AG08395 (cell line): ENCODE measurements at regions not wholly inside any gene's neighbourhood (a gene's known extent, or its start where the extent isn't known, plus 50 kb on each side); places are given as distances from the start of the nearest gene placed in this dataset.
"Not testable (repeated sequence)": the region's sequence is repeated elsewhere in the genome, so short reads cannot be mapped to it uniquely, and the experiment has no call there.

Experiments
- DNase-seq: peaks from one replicate; pipeline ENCODE4 v3.0.0; 2012; ENCODE audit warnings: mixed read lengths, low spot score

DNA sequence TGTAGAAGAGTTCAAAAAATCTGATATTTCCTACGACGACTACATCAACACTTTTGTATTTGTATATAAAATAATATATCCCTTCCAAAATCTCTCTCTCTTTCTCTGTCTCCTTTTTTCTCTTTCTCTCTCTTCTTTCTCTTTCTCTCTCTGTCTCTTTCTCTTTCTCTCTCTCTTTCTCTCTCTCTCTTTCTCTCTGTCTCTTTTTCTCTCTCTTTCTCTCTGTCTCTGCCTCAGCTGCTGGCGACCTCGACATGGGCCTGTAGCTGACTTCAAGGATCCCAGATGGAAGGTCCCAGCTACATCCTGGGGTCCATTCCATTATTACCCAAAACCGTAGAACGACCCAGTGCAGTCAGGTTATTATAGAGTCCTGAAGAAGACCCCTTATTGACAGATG lies 90.0 kb downstream of the CD24 start:
- DNase-seq, result no peak

DNA sequence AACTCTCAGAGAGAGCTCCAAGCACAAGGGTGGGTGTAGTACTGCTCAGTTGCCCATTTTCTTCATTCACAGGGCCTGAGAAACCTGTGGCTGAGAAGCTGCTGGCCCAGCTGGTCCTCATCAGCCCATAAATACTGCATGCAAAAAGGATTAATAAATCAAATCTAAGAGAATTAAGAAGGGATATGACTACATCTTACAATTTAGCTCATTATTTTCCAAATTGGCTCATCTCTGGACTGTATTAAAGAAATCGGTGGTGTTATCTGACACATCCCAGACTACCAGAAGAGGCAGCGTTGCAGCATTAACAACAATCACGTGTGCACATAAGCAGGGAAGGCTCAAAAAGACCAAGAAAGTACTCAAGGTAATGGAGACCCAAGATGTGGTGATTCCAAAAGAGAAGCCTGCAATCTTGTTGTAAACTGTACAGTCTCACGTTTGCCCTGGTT lies 90.7 kb downstream of the CD24 start:
- DNase-seq, result no peak

DNA sequence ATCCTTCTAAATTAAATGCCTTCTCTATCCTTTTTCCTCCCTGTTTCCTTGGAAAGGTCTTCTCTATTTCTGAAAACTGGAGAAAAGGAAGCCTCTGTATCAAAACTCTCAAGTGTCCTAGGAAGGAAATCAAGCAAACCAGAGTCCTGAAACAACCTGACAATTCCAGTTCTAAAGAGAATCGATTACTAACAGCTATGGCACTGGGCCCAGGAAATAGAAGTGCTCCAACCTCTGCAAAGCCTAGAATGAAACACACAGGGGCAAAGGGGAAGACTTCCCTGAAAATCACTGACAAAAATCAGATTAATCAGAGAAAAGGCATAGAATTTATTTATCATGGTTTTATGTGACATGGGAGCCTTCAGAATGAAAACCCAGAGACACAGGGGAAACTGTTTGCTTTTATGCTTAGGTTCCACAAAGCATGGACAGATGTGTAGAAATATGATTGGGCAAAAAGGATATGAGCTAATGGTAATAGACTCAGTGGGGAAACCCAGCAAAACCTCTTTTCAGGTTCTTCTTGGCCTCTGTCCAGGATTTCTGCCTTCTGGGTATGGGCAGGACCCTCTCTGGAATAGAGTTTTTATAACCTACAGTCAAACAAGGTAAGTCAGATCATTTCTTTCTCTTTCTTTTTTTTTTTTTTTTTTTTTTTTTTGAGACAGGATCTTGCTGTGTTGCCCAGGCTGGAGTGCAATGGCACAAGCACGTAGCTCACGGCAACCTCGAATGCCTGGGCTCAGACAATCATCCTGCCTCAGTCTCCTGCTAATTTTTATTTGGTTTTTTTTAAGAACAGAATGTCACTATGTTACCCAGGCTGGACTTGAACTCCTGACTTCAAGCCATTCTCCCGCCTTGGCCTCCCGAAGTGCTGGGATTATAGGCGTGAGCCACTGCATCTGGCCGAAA lies 91.7 kb downstream of the CD24 start:
- DNase-seq, result no peak

DNA sequence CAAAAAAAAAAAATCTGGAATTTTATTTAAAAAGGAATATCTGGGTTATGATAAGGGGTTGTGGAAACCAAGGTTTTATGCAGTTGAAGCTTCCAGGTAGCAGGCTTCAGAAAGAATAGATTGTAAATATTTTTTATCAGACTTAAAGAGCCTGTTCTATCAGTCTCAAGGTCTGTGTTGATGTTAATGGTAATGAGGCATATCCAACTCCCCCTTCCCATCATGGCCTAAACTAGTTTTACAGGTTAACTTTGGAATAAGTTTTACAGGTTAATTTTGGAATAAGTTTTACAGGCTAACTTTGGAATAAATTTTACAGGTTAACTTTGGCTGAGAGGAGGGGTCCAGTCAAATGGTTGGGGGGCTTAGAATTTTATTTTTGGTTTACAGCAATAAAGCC lies 92.4 kb downstream of the CD24 start:
- no peak for DNase-seq

DNA sequence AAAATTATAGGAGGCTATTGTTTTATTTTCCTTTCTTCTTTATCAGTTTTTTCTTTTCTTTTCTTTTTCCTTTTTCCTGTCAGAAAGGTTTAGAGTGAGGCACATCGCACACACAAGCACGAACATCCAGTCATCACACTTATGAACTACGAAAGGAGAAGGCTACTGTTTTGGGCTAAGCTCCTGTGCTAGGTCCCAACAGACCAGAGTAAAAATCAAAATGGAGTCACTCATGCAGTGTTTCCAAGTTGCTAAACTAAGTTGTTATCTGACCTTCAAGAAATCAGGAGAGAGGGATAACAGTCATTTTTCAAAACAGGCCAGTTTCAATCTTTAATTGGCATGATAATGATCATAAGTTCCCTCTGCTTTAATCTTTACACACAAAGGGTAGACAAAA lies 93.6 kb downstream of the CD24 start:
- DNase-seq, result no peak

DNA sequence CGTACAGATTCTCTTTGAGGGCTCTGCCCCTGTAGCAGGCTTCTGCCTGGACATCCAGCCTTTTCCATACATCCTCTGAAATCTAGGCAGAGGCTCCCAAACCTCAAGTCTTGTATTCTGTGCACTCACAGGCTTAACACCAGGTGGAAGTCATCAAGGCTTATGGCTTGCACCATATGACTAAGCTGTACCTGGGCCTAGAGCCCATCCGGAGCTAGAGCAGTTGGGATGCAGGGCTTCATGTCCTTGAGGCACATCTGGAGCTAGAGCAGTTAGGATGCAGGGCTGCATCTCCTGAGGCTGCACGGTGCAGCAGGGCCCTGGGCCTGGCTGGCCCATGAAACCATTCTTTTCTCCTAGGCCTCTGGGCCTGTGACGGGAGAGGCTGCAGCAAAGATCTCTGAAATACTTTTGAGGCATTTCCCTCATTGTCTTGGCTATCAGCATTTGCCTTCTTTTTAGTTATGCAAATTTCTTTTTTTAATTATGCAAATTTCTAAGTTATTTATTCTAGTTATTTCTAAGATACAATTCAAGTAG lies 98.7 kb downstream of the CD24 start:
- no peak for DNase-seq

DNA sequence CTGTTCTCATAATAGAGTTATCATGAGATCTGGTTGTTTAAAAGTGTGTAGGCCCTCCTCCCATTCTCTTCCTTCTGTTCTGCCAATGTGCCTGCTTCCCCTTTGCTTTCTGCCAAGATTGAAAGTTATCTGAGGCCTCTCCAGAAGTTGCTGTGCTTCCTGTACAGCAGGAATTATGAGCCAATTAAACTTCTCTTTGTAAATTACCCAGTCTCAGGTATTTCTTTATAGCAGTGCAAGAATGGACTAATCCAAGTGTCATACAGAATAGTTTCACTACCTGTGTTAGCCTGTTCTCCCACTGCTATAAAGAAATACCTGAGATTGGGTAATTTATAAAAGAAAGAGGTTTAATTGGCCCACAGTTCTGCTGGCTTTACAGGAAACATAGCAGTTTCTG lies 100.0 kb downstream of the CD24 start:
- no peak for DNase-seq

DNA sequence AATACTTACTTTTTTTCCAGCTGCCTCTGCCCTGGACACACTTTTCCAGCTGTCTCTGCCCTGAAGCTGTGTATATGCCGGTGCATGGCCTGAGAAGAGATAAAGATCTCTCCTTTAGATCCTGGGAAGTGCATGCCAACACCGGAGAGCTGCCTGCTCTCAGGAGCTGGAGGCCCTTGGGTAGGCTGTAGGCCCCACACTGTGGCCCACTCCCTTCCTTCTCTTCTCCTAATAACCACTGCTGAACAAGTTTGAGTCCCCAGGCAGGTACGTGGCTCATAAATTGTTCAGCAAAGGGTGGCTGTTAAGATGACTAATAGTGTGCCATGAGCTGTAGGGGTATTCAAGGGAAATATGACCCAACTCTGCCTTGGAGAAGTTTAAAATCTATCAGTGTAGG lies 102.5 kb downstream of the CD24 start:
- DNase-seq, result no peak

DNA sequence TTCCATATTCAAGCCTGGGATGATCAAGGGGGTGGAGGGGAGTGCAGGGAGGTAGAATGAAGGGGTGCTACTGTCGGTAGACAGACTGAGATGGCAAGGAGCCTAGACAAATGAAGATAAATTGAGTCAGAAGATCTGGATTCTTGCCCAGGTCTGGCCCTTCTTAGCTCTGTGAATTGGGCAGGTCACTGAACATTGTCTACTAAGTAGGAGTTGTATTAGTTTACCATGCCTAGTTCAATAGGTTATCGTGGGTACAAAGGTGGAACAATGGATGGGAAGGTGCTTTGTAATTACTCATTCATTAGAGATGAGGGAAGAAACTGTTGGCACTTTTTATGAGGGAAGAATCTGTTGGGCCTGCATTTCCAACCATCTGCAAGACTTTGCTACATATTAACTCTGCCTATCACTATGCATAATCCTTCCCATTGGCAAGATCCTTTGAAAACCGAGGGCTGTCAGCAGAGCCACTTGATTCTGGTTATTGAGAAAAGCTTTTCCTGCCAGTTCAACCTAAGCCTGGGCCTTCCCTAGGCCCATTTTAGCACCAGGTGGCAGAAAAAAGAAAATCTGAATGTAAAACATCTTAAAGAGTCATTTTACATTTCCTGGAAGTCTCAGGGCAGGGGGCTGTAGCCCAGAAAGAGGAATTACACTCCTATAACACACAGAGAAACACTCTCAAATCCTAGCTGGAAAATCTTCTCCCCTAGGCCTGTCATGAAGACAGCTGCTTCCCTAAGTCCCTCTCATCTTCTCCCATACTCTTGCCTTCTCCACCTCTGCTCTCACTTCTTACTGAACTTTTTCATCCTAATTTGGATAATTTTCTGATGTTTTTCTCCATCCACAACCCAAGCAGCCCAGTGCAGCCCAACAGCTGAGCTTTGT lies 103.5 kb downstream of the CD24 start:
- no peak for DNase-seq

DNA sequence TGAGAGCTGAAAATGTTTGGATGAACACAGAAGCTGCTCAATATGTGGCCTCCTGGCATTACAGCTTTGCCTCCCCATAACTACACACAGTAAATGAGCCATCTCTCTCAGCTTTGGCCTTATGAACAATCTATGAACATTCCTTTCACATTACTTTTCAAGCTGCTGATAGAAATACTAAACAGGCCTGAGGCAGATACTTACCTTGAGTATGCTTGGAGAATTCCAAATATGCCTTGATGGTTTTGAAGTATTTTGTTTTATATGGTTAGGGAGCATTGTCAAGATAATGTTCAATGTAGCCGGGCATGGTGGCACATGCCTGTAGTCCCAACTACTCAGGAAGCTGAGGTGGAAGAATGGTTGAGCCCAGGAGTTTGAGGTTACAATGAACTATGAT lies 104.5 kb downstream of the CD24 start:
- DNase-seq, result peak; percentile 87

DNA sequence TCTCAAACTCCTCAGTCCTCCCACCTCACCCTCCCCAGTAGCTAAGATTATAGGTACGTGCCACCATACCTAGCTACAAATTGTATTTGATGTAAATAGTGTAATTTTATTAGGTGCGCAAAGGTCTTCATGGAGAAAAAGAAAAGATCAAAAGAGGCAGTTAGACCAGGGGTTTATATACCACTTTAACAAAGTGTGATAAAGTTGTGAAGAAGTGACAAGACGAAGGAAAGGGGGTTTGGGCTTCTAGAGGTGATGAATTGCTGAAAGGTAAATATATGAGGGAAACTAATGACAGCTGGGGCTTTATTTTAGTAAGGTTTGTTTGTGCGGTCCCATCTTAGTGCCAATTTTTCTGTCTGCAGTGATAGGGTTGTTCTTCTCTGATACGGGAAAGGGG lies 105.3 kb downstream of the CD24 start:
- DNase-seq, result no peak

DNA sequence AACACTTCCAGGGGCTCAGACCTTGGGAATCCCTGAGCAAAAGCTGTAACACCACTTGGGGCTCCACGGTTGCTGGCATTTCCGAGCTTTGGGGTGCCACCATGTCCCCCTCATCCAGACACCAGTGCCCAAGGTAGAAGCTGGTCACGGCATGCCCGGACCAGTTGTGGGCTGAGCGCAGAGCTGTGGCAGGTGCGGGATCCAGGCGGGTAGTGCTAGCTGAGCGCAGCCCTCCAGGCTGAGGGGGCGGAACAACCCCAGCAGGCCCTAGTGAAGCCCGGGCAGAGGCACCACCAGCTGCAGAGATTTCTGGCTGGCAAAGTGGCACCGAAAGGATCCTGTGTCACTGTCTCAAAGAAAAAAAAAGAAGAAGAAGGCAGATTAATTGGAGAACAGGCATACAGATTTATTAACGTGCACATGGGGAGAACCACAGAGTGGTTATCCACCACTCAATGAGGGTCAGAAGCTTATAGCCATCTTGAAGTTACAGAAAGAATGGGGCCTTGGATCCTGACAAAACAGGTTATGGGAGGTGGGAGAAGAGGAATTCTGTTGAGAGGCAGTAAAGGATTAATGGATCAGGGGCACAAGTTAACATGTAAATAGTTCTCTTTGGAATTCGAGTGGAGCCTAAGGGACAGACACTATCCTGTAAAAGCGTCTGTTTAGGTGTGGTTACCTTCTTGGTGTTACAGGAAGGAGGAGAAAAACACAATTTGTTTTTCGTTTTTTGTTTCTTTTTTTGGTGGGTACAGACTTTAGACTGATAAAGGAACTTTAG lies 107.5 kb downstream of the CD24 start:
- no peak for DNase-seq

DNA sequence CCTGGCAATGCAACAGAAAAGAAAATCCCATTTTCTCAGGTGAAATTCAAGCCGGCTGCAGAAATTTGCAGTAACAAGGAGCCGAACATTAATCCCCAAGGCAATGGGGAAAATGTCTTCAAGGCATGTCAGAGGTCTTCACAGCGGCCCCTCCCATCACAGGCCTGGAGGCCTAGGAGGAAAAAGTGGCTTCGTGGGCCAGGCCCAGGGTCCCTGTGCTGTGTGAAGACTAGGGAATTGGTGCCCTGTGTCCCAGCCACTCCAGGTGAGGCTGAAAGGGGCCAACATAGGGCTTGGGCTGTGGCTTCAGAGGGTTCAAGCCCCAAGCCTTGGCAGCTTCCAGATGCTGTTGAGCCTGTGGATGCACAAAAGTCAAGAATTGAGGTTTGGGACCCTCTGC lies 111.7 kb downstream of the CD24 start:
- no peak for DNase-seq

DNA sequence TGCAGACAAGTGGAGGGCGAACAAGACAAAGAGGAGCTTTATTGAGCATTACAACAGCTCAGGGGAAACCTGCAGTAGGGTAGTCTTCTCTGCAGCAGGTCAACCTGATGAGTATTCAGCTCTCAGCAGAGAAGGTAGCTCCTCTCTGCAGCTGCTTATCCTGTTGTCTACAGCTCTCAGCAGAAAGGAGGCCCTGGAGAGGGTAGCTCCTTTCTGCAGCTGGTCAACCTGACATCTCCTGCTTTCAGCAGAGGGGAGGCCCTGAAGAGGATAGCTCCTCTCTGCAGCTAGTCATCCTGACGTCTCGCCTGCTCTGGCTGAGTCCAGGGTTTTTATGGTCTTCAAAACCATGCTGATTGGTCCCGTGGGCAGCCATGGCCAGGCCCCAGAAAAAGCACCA lies 113.6 kb downstream of the CD24 start:
- no peak for DNase-seq

DNA sequence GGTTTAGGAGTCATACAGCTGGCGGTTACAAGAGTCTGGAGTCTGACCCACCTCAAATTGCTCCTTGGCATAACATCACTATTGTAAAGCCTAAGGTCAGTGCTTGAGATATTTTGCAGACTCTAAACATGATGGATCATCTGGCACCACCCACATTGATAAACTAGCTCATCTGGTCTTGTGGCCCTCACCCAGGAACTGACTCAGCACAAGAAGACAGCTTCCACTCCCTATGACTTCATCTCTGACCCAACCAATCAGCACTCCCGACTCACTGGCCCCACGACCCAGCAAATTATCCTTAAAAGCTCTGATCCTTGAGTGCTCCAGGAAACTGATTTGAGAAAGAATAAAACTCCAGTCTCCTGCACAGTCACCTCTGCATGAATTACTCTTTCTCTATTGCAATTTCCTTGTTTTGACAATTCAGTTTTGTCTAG lies 115.9 kb downstream of the CD24 start:
- peak; percentile 54 for DNase-seq

DNA sequence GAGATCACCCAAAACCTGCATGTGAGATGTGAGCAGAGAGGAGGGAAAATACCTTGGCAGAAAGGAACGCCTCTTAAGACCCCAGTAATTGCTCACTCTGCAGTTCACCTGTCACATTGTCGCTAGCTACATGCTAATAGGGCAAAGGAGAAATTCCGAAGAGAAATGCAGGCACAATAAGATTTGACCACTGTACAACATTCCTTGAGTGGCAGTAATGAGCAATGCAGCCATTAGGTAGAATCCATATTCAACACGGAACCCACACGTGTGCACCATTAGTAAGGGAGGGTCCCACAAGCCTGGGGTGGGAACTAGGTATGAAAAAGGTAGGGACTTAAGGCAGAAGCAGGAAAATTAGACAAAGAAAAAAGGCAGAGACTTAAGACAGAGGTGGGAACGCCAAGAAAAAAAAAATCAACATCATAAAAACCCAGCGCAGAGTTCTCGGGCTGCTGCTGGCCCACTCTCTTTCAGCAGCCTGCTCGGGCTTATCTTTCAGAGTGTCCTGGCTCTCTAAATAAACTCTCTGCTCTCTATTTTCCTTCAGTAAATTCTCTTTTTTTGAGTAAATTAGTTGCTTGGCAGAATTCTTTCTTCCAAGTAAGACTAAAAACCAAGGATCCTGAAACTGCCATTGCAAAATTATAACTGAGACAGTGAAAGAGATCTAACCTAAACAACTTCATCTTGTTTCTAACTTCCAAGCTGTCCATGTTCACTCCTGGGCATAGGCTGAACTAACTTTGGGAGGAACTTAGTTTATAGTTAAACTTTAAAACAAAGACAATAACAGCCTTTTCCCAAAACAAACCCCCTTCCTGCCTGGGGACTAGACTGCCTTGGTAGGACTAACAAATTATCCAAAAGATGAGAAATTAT lies 116.5 kb downstream of the CD24 start:
- DNase-seq, result no peak

DNA sequence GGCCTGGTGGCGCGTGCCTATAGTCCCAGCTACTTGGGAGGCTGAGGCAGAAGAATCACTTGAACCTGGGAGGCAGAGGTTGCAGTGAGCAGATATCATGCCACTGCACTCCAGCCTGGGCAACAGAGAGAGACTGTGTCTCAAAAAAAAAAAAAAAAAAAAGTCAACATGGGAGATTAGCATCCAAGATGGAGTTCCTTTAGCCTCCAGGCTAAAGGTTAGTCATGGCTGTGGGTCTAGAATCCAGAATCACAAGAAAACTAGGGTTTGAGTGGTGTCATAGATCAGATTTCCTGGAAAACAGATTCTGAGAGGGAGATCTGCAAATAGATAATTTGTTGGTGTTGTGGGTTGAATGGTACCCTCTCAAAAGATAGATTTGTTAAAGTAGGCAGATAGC lies 117.2 kb downstream of the CD24 start:
- not testable (repeated sequence) for DNase-seq

DNA sequence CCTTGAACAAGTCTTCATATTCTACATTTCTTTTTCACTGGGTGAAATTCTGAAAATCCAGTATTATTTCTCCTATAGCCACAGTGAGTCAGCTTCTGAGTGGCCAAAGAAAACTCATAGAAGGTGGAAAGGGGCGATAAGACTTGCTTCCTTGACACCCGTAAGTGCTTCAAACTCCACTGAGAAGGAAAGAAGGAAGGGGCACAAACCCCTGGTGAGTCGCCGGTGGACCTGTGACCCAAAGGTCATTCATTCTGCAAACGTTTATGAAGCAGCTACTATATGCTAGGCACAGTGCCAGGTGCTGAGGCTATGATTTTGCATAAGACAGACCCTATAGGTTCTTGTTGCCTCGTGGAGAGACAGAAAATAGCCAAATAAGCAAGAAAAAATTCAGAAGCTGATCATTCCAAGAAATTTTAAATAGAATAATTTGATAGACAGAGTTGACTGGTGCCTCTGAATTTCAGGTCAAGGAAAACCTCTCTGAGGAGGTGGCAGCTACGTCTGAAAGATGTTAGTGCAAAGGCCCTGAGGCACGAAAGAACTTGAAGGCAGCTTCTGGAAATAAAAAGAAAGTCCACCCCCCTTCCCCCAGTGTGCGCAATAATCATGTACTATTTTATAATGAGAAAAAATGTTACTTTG lies 118.2 kb downstream of the CD24 start:
- DNase-seq, result no peak

DNA sequence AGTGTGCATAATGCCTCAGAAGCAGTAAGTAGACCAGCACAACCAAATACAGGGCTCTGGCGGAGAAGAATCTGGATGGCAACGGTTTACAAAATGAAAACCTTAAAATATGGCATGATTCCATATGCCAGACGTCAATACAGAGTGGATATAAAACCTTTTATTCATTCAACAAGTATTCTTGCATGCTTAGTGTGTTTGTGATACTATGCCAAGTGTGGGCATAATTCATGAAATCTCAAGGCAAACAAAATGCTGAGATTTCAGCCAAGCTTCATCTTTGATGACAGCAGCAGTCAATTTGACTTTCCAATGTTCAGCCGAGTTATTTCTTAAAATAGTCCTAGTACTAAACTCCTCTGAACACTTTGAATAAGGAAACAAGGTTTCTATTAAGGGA lies 119.4 kb downstream of the CD24 start:
- no peak for DNase-seq

DNA sequence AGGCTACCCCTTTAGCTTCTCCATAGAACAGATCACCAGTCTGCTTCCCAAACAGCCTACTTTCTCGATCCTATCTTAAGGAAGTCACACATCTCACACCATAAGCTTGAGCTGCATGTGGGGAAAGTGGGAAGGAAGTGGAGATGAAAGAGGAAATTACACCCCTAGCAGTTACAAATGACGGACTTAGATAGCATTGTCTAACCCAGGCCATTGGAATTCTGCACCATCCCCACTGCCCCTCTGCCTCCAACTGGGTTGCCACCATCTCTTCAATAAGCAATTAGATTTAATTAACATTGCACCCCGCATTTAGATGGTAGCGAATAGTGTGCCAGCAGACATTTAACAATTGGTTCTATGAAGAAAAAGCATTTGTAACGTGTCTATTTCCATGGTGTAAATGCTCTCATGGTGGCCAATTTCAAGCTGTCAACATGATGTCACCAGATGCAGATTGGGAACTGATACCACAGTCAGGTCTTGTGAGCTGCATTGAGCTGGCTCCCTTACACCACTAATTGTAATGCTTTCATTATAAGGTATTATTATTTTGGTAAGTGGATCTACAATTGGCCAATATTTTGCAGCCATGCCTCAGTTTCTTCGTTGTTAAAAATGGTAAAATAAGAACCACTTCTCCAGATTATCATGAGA lies 124.7 kb downstream of the CD24 start:
- no peak for DNase-seq
